ENCODE measurements at regions not wholly inside any gene's neighbourhood (a gene's known extent, or its start where the extent isn't known, plus 50 kb on each side); places are given as distances from the start of the nearest gene placed in this dataset.

- DNase-seq (ENCODE audit: low read depth) = no peak
- TF ChIP-seq CTCF (IDR thresholded peaks at IDR 0.05; ENCODE audit: control insufficient read depth, extremely low read depth, insufficient read depth) = no peak
- H3K4me3 ChIP-seq (ENCODE audit: low read depth, low read length) = no peak overlapping the region
These were observed 553.4 kb downstream of the SNAPC1 start for GRCh38 chr14:62315631-62316030.

DNA sequence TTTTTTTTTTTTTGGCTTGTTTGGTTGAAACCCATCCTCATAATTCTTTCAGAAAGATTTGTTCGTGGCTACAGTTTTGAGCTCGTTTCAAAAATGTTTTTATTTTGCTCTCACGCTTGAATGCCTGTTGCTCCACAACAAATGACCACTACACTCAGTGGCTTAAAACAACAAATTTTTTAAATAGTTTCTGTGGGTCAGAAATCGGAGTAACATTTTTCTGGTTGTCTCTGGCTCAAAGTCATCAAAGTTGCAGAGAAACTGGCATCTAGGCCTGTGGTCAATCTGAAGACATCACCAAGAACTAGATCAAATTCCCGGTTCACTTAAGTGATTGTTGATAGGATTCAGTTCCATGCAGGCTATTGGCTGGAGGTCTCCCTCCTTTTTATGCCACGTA, 560.0 kb downstream of the SNAPC1 start:
- H3K4me3 ChIP-seq (ENCODE audit: low read depth, low read length) = no peak overlapping the region
- no peak for DNase-seq (ENCODE audit: low read depth)
- TF ChIP-seq CTCF (IDR thresholded peaks at IDR 0.05; ENCODE audit: control insufficient read depth, extremely low read depth, insufficient read depth) = no peak

GRCh38 chr14:62329427-62329826, 567.2 kb downstream of the SNAPC1 start:
- DNase-seq (ENCODE audit: low read depth) = no peak
- no peak overlapping the region for H3K4me3 ChIP-seq (ENCODE audit: low read depth, low read length)
- no peak for TF ChIP-seq CTCF (IDR thresholded peaks at IDR 0.05; ENCODE audit: control insufficient read depth, extremely low read depth, insufficient read depth)

DNA sequence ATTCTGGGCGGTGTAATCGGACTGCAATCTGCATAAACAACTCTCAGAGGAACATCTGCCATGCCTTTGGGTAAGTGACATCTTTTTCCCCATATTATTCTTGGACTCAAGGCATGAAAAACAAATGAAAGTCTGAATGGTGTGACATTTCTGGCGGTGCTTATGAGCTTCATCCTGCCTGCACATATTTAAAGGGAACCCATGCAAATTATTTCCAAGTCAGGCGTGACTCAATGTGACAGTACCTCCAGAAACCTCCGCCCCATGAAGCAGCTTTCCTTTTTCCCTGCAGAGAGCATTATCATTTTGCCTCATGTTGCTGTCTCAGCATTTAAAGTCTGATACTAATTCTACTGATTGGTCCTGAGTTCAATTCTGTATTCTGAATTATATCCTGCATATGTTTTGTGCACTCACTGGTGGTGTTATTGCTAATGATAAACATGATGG, 585.4 kb downstream of the SNAPC1 start:
- TF ChIP-seq CTCF (IDR thresholded peaks at IDR 0.05; ENCODE audit: control insufficient read depth, extremely low read depth, insufficient read depth) = no peak
- no peak overlapping the region for H3K4me3 ChIP-seq (ENCODE audit: low read depth, low read length)
- DNase-seq (ENCODE audit: low read depth) = no peak

DNA sequence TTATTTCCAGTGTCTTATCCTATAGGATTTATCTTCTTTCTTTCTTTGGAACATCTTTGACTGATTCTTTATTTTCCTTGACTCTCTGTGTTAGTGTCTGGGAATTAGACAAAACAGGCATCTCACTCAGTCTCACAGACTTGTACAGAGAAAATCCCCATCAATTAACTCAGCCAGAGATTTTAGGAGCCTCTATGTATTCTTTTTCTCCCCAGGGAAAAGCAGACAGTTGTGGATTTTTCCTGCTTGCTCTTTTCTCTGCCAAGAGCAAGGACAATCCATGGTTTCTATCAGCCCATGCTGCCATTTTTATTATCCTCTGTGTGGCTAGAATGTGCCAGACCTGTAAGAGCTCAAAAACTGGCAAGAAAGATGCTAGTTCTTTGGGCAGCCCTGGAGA, 595.1 kb downstream of the SNAPC1 start:
- no peak for DNase-seq (ENCODE audit: low read depth)
- no peak overlapping the region for H3K4me3 ChIP-seq (ENCODE audit: low read depth, low read length)
- no peak for TF ChIP-seq CTCF (IDR thresholded peaks at IDR 0.05; ENCODE audit: control insufficient read depth, extremely low read depth, insufficient read depth)

GRCh38 chr14:62364161-62364560, 601.9 kb downstream of the SNAPC1 start:
- DNase-seq (ENCODE audit: low read depth) = no peak
- no peak overlapping the region for H3K4me3 ChIP-seq (ENCODE audit: low read depth, low read length)
- no peak for TF ChIP-seq CTCF (IDR thresholded peaks at IDR 0.05; ENCODE audit: control insufficient read depth, extremely low read depth, insufficient read depth)

DNA sequence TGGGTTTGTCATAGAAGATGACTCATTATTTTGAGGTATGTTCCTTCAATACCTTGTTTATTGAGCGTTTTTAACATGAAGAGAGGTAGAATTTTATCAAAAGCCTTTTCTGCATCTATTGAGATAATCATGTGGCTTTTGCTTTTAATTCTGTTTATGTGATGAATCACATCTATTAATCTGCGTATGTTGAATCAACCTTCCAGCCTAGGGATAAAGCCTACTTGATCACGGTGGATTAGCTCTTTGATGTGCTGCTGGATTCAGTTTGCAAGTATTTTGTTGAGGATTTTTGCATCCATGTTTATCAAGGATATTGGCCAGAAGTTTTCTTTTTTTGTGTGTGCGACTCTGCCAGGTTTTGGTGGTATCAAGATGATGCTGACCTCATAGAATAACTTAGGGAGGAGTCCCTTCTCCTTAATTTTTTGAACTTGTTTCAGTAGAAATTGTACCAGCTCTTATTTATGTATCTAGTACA, 602.6 kb downstream of the SNAPC1 start:
- H3K4me3 ChIP-seq (ENCODE audit: low read depth, low read length) = no peak overlapping the region
- DNase-seq (ENCODE audit: low read depth) = no peak
- TF ChIP-seq CTCF (IDR thresholded peaks at IDR 0.05; ENCODE audit: control insufficient read depth, extremely low read depth, insufficient read depth) = no peak

Data from LNCaP clone FGC (cell line).